Hepatocyte (in vitro differentiated cells): ENCODE measurements at regions not wholly inside any gene's neighbourhood (a gene's known extent, or its start where the extent isn't known, plus 50 kb on each side); places are given as distances from the start of the nearest gene placed in this dataset.

ENCODE experiments used
- CTCF ChIP-seq: fragments of 200-600 bp; sonication (generic); IDR thresholded peaks from 2 replicates; pipeline ENCODE4 v1.5.1; 2016; ENCODE audit warnings: antibody characterized with exemption, mild to moderate bottlenecking; ENCODE audit not compliant: poor library complexity
- EZH2phosphoT487 ChIP-seq: fragments of 200-600 bp; sonication (generic); IDR thresholded peaks from one replicate; pipeline ENCODE4 v1.6.1; 2018; ENCODE audit warnings: antibody characterized with exemption, mild to moderate bottlenecking, low read depth, moderate library complexity; ENCODE audit not compliant: unreplicated experiment, severe bottlenecking

- TF ChIP-seq EZH2phosphoT487 (no peak), CTCF (no peak)
Observed at GRCh38 chr1:187110351-187110750, 281.6 kb downstream of the PLA2G4A start.
